ENCODE measurements at regions not wholly inside any gene's neighbourhood (a gene's known extent, or its start where the extent isn't known, plus 50 kb on each side); places are given as distances from the start of the nearest gene placed in this dataset.

DNA sequence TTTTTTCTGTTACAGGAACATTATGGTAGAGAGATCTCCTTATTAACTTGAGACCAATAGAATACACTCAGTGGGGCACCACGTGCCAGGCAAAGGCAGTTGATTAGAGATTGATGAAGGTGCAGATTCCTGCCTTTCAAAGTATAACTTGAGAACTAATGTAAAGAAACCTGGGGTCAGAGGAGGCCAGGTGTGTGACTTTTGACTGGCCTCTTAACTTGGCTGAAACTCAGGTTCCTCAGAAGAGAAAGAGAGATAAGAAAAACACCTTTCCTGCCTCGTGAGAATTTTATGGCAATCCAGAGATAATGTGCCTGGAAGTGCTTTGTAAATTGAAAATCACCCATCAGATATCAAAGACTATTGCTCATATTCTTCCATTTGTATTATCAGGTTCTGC, 110.7 kb upstream of the GZMB start:
- Mint-ChIP-seq H3K27me3 (peaks cover 25% of the 10 kb centered on the region), H3K4me3 (no peak overlapping the region), H3K27ac (no peak overlapping the region), H3K36me3 (ENCODE audit: low read depth) (no peaks in the 10 kb centered on the region), H3K4me1 (no peaks in the 10 kb centered on the region)
- ATAC-seq (no peak), DNase-seq (no peak)
- H3K9me3 ChIP-seq (ENCODE audit: control insufficient read depth, low read length, poor library complexity, severe bottlenecking): no peaks in the 10 kb centered on the region

- peaks cover 22% of the 10 kb centered on the region for H3K27me3 Mint-ChIP-seq
- no peak overlapping the region for H3K4me3 Mint-ChIP-seq
- no peaks in the 10 kb centered on the region for H3K36me3 Mint-ChIP-seq (ENCODE audit: low read depth)
Observed at GRCh38 chr14:24741871-24742270, 107.9 kb upstream of the GZMB start.

GRCh38 chr14:24735984-24736630, 102.1 kb upstream of the GZMB start:
- Mint-ChIP-seq H3K36me3 (ENCODE audit: low read depth) (no peaks in the 10 kb centered on the region), H3K4me3 (no peak overlapping the region), H3K27ac (no peak overlapping the region), H3K4me1 (peaks cover 2% of the 10 kb centered on the region), H3K27me3 (peaks cover 6% of the 10 kb centered on the region)
- ATAC-seq (no peak), DNase-seq (no peak)
- no peaks in the 10 kb centered on the region for H3K9me3 ChIP-seq (ENCODE audit: control insufficient read depth, low read length, poor library complexity, severe bottlenecking)

More at GRCh38 chr14:24741871-24742270, 107.9 kb upstream of the GZMB start:
- no peaks in the 10 kb centered on the region for H3K4me1 Mint-ChIP-seq
- ATAC-seq (no peak), DNase-seq (no peak)
- no peaks in the 10 kb centered on the region for H3K9me3 ChIP-seq (ENCODE audit: control insufficient read depth, low read length, poor library complexity, severe bottlenecking)
- no peak overlapping the region for H3K27ac Mint-ChIP-seq

GRCh38 chr14:24734917-24735500, 101.0 kb upstream of the GZMB start:
- H3K9me3 ChIP-seq (ENCODE audit: control insufficient read depth, low read length, poor library complexity, severe bottlenecking): no peaks in the 10 kb centered on the region
- DNase-seq (no peak), ATAC-seq (no peak)
- Mint-ChIP-seq H3K27me3 (peaks cover 6% of the 10 kb centered on the region), H3K36me3 (ENCODE audit: low read depth) (no peaks in the 10 kb centered on the region), H3K4me3 (no peak overlapping the region), H3K4me1 (peaks cover 2% of the 10 kb centered on the region), H3K27ac (no peak overlapping the region)

GRCh38 chr14:24726480-24726879, 92.5 kb upstream of the GZMB start:
- H3K27me3 Mint-ChIP-seq: peaks cover 27% of the 10 kb centered on the region
- ATAC-seq: no peak
- no peaks in the 10 kb centered on the region for H3K4me1 Mint-ChIP-seq
- no peak overlapping the region for H3K27ac Mint-ChIP-seq
- no peaks in the 10 kb centered on the region for H3K36me3 Mint-ChIP-seq (ENCODE audit: low read depth)
- H3K9me3 ChIP-seq (ENCODE audit: control insufficient read depth, low read length, poor library complexity, severe bottlenecking): no peaks in the 10 kb centered on the region
- DNase-seq: no peak
- H3K4me3 Mint-ChIP-seq: no peak overlapping the region

GRCh38 chr14:24725311-24725710, 91.3 kb upstream of the GZMB start:
- DNase-seq: no peak
- Mint-ChIP-seq H3K4me3 (no peak overlapping the region), H3K4me1 (no peaks in the 10 kb centered on the region), H3K27me3 (peaks cover 32% of the 10 kb centered on the region), H3K36me3 (ENCODE audit: low read depth) (no peaks in the 10 kb centered on the region), H3K27ac (no peak overlapping the region)
- no peak for ATAC-seq
- no peaks in the 10 kb centered on the region for H3K9me3 ChIP-seq (ENCODE audit: control insufficient read depth, low read length, poor library complexity, severe bottlenecking)

DNA sequence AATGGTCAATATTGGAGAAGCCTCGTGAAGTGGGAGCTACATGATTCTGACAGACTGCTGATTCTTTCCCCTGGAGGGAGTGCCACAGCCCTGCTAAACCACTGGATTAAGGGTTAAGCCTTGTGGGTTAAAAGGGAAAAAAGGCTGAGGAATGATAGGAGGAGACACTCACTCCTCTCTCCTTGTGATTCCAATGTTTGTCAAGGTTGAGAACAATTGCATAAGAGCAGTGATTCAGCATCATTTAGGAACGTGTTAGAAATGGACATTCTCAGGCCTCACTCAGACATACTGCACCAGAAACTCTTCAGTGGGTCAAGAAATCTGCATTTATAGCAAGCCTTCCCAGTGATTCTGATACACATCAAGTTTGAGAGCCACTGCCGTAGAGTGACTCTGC, 87.8 kb upstream of the GZMB start:
- ATAC-seq (no peak), DNase-seq (no peak)
- H3K9me3 ChIP-seq (ENCODE audit: control insufficient read depth, low read length, poor library complexity, severe bottlenecking): no peaks in the 10 kb centered on the region
- Mint-ChIP-seq H3K36me3 (ENCODE audit: low read depth) (peaks cover under 1% of the 10 kb centered on the region), H3K4me3 (no peak overlapping the region), H3K27me3 (peaks cover 37% of the 10 kb centered on the region), H3K4me1 (no peaks in the 10 kb centered on the region), H3K27ac (no peak overlapping the region)

GRCh38 chr14:24715239-24715638, 81.2 kb upstream of the GZMB start:
- no peaks in the 10 kb centered on the region for H3K9me3 ChIP-seq (ENCODE audit: control insufficient read depth, low read length, poor library complexity, severe bottlenecking)
- Mint-ChIP-seq H3K4me1 (no peaks in the 10 kb centered on the region), H3K36me3 (ENCODE audit: low read depth) (peaks cover 2% of the 10 kb centered on the region), H3K4me3 (no peak overlapping the region), H3K27me3 (peaks cover 31% of the 10 kb centered on the region), H3K27ac (peak overlapping the region; percentile 24)
- no peak for DNase-seq
- no peak for ATAC-seq

- Mint-ChIP-seq H3K27ac (no peak overlapping the region), H3K4me3 (no peak overlapping the region), H3K36me3 (ENCODE audit: low read depth) (peaks cover 4% of the 10 kb centered on the region), H3K27me3 (peaks cover 35% of the 10 kb centered on the region), H3K4me1 (peaks cover 2% of the 10 kb centered on the region)
- H3K9me3 ChIP-seq (ENCODE audit: control insufficient read depth, low read length, poor library complexity, severe bottlenecking): no peaks in the 10 kb centered on the region
- no peak for DNase-seq
- ATAC-seq: no peak
Observed at GRCh38 chr14:24713404-24713803, 79.4 kb upstream of the GZMB start.

DNA sequence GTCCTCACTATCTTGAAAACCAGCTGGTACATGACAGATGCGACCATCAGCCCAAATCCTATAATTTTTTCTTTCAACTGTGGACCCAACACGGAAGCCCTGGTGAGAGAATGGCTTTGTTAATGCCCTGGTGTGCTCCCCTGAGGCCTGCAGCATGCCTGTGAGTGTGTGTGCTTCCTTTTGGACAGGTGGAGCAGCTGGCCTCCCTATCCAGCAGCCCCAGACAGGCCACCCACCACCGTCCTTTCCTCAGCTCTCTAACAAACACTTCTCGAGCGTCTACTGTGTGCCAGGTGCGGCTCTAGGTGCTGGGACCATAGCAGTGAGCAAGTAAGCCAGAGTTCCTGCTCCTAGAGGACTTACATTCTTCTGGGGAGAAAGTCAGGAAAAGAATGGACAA, 78.9 kb upstream of the GZMB start:
- ATAC-seq (no peak), DNase-seq (no peak)
- Mint-ChIP-seq H3K4me1 (peaks cover 2% of the 10 kb centered on the region), H3K4me3 (no peak overlapping the region), H3K27ac (no peak overlapping the region), H3K27me3 (peaks cover 35% of the 10 kb centered on the region), H3K36me3 (ENCODE audit: low read depth) (peaks cover 4% of the 10 kb centered on the region)
- H3K9me3 ChIP-seq (ENCODE audit: control insufficient read depth, low read length, poor library complexity, severe bottlenecking): no peaks in the 10 kb centered on the region

GRCh38 chr14:24712374-24712773, 78.4 kb upstream of the GZMB start:
- DNase-seq (no peak), ATAC-seq (no peak)
- peaks cover 2% of the 10 kb centered on the region for H3K4me1 Mint-ChIP-seq
- H3K4me3 Mint-ChIP-seq: no peak overlapping the region
- H3K27ac Mint-ChIP-seq: no peak overlapping the region
- H3K27me3 Mint-ChIP-seq: peaks cover 35% of the 10 kb centered on the region
- peaks cover 4% of the 10 kb centered on the region for H3K36me3 Mint-ChIP-seq (ENCODE audit: low read depth)
- no peaks in the 10 kb centered on the region for H3K9me3 ChIP-seq (ENCODE audit: control insufficient read depth, low read length, poor library complexity, severe bottlenecking)

DNA sequence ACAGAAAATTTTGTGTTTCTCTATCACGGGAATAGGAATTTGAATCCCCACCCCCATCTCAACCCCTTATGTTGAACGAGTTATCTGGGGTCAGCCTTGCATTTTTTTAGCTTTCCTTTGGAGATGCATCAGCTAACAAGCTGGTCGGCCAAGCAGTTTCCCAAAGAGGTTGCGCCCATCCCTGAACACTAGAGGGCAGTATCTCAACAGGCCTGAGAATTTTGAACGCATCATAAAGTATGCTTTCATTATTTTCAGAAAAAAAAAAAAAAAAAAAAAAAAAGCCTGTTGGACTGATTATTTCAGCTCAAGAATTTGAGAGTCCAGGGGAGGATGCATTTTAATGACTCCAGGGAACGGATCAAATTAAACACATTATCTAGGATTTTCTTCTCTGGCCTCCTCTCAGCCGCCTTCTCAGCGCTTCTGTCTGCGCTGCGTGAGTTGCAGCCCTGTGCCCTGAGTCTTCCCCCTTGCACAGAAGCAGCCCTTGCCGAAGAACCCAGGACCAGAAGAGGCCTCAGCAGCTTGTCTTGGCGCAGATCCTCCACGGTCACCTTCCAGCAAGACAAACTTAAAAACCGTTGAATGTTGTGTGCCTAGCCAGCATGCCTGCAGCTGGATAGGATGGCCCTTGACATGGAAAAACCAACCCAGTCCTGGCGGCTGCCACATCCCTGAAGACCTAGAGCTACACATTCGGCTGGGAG, 76.6 kb upstream of the GZMB start:
- peaks cover 2% of the 10 kb centered on the region for H3K4me1 Mint-ChIP-seq
- H3K36me3 Mint-ChIP-seq (ENCODE audit: low read depth): peaks cover 2% of the 10 kb centered on the region
- no peak overlapping the region for H3K4me3 Mint-ChIP-seq
- H3K9me3 ChIP-seq (ENCODE audit: control insufficient read depth, low read length, poor library complexity, severe bottlenecking): no peaks in the 10 kb centered on the region
- DNase-seq: peak in 2 of 3 donors; percentile 12 to 28
- peak; percentile 69 for ATAC-seq
- H3K27ac Mint-ChIP-seq: no peak overlapping the region
- peaks cover 25% of the 10 kb centered on the region for H3K27me3 Mint-ChIP-seq

- H3K27me3 Mint-ChIP-seq: peaks cover 18% of the 10 kb centered on the region
- H3K4me1 Mint-ChIP-seq: peaks cover 5% of the 10 kb centered on the region
- no peaks in the 10 kb centered on the region for H3K9me3 ChIP-seq (ENCODE audit: control insufficient read depth, low read length, poor library complexity, severe bottlenecking)
- ATAC-seq: no peak
- DNase-seq: no peak
- H3K36me3 Mint-ChIP-seq (ENCODE audit: low read depth): peaks cover 2% of the 10 kb centered on the region
- no peak overlapping the region for H3K4me3 Mint-ChIP-seq
- H3K27ac Mint-ChIP-seq: no peak overlapping the region
Observed at GRCh38 chr14:24708684-24709083, 74.7 kb upstream of the GZMB start.

DNA sequence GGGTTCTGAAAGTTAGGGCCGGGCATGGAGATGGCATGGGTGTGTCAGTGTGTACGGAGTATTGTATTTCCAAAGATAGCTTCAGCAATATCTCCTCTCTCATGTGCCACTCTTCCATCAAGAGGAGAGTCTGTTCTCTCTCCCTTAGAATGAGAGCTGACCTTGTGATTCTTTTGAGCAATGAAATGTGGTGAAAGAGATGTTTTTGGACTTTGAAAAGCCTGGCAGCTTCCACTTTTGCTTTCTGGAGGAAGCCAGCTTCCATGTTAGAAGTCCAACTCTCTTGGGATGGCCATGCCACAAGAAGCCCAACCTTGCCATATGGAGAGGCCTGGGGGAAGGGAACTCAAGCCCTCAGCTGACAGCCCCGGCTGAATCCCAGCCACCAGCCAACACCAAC, 72.4 kb upstream of the GZMB start:
- Mint-ChIP-seq H3K4me1 (peaks cover 5% of the 10 kb centered on the region), H3K27me3 (peaks cover 18% of the 10 kb centered on the region), H3K27ac (no peak overlapping the region), H3K36me3 (ENCODE audit: low read depth) (peaks cover 2% of the 10 kb centered on the region), H3K4me3 (no peak overlapping the region)
- H3K9me3 ChIP-seq (ENCODE audit: control insufficient read depth, low read length, poor library complexity, severe bottlenecking): no peaks in the 10 kb centered on the region
- ATAC-seq (no peak), DNase-seq (no peak)
